HG02588 (cell line): ENCODE measurements at regions not wholly inside any gene's neighbourhood (a gene's known extent, or its start where the extent isn't known, plus 50 kb on each side); places are given as distances from the start of the nearest gene placed in this dataset.

Experiments used
- ATAC-seq: cut with Tn5 transposase; IDR thresholded peaks from one replicate; pipeline ENCODE4 v1.9.1; 2021; ENCODE audit warnings: mild to moderate bottlenecking, moderate library complexity; ENCODE audit not compliant: unreplicated experiment

DNA sequence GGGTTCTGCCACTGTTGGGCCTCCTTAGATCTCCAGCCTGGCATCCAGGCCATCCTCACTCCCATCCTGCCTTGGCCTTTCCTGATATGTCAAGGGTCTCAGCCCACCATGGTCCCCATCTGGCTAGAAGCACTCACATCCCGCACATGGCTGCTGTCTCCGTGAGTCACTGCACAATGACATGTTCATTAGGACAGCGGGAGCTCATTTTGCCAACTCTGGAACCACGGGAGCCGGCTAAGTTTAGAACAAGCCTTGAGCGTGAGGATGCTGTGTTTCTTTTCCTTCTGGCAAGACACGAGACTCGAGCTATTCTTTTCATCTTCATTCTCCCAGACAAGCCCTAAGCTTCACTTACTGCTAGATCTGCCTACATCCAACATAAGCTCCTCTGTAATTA lies 65.7 kb upstream of the KSR1 start:
- ATAC-seq: no peak

DNA sequence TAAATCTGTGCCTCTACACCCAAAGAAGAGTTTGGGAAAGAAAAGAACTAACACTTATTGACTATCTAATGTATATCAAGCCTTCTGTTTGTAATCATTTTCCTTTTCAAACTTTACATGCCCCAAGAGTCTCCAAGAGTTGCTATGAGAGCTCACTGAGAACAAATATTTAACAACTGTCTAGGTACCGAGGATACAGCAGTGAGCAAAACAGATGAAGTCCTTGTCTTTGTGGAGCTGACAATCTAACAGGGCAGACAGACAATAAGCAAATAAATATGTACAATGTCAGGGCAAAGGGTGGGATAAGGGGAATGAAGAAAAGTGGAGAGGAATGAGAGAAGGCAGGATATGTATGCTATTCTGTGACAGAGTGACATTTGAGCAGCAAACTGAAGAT lies 64.8 kb upstream of the KSR1 start:
- no peak for ATAC-seq

DNA sequence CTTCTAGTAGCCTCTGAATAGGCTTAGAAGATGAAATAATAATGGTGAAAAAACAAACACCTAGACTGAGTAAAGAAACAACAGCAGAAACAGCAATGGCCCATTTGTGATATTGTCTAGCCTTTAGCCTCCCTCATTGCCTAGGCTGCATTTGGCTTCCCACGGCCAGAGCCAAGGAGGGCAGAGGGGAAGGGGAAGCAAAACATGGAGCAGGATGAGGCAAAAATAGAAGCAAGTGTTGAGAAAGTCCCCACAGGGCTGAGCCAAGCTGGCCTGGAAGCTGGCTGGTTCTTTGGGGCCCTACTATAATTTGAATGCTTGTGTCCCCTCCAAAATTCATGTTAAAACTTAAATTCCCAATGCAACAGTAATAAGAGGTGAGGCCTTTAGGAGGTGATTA lies 60.2 kb upstream of the KSR1 start:
- ATAC-seq: no peak

DNA sequence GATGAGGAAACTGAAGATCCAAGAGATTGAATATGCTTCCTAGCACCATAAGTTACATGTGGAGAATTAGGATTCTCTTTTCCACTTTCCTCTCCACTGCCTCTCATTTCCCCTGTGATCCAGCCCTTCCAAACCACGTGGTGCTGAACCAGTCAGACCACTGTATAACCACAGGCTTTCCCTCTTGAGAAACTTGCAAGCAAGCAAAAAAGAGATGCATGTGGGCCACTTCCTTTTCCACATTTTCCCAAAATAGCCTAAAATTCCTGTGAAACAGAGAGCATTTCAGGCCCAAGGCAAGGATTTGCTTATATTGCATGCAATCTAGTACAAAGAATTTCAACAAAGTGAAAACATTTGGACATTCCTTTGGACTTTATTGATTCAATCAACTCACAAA lies 59.3 kb upstream of the KSR1 start:
- no peak for ATAC-seq

DNA sequence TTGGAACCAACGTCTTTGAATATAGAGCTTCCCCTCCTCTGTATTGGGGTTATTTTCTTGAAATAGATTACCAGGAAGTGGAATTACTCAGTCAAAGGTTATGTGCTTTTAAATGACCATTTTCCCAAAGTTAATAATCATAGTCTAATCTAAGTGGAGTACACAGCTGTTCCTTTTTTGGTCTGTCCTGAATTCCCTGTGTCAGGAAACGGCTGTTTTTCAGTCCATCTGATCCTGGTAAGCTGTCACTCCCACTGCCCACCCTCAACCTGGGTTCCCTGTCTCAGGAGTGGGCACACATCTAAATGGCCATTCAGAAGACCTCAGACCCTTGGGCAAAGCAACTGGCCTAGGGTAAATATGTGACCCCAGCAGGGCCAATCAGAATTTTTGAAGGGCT lies 57.6 kb upstream of the KSR1 start:
- ATAC-seq: no peak

DNA sequence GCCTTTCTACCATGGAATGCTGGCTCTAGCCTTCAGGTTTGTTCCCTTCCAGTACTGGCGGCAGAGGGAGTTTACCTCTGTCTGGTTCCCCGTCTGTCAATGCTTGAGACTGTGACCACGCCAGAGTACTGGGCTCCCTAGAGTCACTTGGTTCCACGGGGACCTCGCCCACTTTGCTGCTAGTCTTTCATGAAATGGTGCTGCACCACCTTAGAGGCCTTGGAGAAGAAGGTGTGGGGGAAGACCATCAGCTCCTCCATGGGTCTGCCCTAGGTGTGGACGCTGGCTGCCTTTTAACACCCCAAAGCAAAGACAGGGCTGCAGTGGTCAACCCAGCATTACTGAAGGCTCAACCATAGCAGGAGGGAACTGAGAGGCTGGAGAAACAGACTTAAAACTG lies 55.3 kb upstream of the KSR1 start:
- ATAC-seq: no peak

DNA sequence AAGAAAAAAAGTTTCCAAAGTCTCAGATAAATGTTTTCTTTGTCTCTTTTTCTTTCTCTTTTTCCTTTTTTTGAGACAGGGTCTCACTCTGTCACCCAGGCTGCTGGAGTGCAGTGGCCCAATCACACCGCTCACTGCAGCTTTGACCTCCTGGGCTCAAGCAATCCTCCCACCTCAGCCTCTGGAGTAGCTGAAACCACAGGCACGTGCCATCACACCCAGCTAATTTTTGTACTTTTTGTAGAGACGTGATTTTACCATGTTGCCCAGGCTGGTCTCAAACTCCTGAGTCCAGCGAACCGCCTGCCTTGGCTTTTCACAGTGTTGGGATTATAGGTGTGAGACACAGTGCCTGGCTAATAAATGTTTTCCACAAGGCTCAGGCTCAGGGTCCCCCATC lies 53.3 kb upstream of the KSR1 start:
- ATAC-seq: no peak

DNA sequence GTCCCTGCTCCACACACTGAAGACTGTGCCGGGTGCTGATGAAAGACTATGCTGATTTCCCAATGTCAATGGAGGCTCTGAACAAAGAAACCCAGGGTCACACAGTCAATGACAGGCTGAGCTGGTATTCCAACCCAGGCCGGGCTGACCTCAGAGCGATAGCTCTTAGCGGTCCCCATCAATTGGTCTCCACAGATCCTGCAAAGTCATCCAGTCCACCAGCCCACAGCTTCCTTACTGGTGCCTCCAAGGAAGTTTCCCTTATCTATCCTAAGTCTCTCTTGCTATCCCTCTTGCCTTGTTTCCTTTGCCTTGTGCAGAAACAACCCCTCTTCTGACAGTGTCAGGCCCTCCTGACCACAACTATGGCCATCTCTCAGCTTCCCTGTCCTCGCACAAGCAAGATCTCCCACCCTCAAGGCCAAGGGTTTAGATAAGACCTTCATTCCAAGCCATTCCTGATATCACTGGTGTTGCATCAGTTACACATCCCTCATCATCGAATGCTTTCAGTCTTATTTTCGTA lies 52.7 kb upstream of the KSR1 start:
- ATAC-seq: no peak

DNA sequence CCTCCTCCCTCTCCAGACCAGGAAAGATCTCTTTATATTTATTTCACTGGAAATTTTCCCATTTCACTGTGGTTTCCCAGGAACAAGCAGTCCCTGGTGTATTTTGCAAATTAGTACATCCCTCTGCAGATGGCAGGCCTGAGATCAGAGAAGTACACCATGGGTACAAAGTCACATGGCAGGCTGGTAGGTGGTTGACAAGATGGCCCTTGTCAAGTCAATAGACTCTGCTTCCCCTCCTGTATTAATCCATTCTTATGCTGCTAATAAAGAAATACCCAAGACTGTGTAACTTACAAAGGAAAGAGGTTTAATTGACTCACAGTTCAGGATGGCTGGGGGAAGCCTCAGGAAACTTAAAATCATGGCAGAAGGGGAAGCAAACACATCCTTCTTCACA lies 51.6 kb upstream of the KSR1 start:
- ATAC-seq: no peak
